ENCODE measurements at regions not wholly inside any gene's neighbourhood (a gene's known extent, or its start where the extent isn't known, plus 50 kb on each side); places are given as distances from the start of the nearest gene placed in this dataset.

DNA sequence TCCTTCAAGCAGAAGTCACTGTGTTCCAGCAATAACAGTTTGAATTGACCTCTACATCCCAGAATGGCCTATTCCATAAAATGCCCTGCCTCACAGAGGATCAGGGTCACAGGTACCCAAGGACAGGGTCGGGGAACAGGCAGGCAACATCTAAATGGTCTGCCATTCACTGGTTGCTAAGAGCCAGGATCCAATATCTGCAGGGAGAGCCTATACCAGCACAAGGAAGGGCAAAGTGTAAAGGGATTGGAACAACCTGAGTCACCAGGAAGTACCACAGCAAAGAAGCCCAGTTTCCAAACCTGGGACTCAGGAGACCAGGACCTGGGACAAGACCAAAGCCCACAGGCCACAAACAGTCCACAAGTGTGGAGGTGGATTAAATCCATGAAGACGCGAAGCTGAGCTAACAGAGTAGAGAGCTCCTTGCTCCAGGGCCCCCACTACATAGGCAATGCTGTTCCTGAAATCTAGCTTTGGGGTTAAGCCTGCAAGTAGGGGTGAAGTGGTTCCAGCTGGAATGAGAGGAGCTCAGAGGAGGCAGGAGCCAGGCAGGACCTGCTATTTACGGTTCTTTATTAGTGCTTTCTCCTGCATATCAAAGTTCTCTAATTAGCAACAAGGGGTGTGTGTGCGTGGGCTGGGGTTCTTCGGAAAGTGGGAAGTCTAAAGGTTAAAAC lies 274.3 kb downstream of the BCL11B start:
- TF ChIP-seq EZH2phosphoT487 (IDR thresholded peaks at IDR 0.05; ENCODE audit: insufficient read depth, low read depth) (no peak), EZH2 (IDR thresholded peaks at IDR 0.05; ENCODE audit: insufficient read depth, poor library complexity, severe bottlenecking) (no peak)

All from GM23248 (cell line).